ENCODE measurements at regions not wholly inside any gene's neighbourhood (a gene's known extent, or its start where the extent isn't known, plus 50 kb on each side); places are given as distances from the start of the nearest gene placed in this dataset.

GRCh38 chr4:18314731-18315130, 293.2 kb upstream of the LCORL start:
- no peak for TF ChIP-seq CTCF (IDR thresholded peaks at IDR 0.05; ENCODE audit: low read depth, low read length, missing control alignments)

GRCh38 chr4:18297684-18298083, 276.1 kb upstream of the LCORL start:
- no peak for DNase-seq (ENCODE audit: low read depth)
- H3K4me3 ChIP-seq (ENCODE audit: low read depth, low read length): no peak overlapping the region
- TF ChIP-seq CTCF (IDR thresholded peaks at IDR 0.05; ENCODE audit: low read depth, low read length, missing control alignments): no peak

More at GRCh38 chr4:18314731-18315130, 293.2 kb upstream of the LCORL start:
- DNase-seq (ENCODE audit: low read depth): no peak
- H3K4me3 ChIP-seq (ENCODE audit: low read depth, low read length): no peak overlapping the region

- H3K4me3 ChIP-seq (ENCODE audit: low read depth, low read length): no peak overlapping the region
- no peak for TF ChIP-seq CTCF (IDR thresholded peaks at IDR 0.05; ENCODE audit: low read depth, low read length, missing control alignments)
- no peak for DNase-seq (ENCODE audit: low read depth)
Measured at GRCh38 chr4:18296411-18296810, 274.9 kb upstream of the LCORL start.

- no peak for TF ChIP-seq CTCF (IDR thresholded peaks at IDR 0.05; ENCODE audit: low read depth, low read length, missing control alignments)
- no peak for DNase-seq (ENCODE audit: low read depth)
- H3K4me3 ChIP-seq (ENCODE audit: low read depth, low read length): no peak overlapping the region
Measured at GRCh38 chr4:18294846-18295245, 273.3 kb upstream of the LCORL start.

GRCh38 chr4:18294021-18294420, 272.5 kb upstream of the LCORL start:
- H3K4me3 ChIP-seq (ENCODE audit: low read depth, low read length): no peak overlapping the region

GRCh38 chr4:18292411-18292810, 270.9 kb upstream of the LCORL start:
- DNase-seq (ENCODE audit: low read depth): no peak
- no peak overlapping the region for H3K4me3 ChIP-seq (ENCODE audit: low read depth, low read length)
- TF ChIP-seq CTCF (IDR thresholded peaks at IDR 0.05; ENCODE audit: low read depth, low read length, missing control alignments): no peak

More at GRCh38 chr4:18294021-18294420, 272.5 kb upstream of the LCORL start:
- no peak for TF ChIP-seq CTCF (IDR thresholded peaks at IDR 0.05; ENCODE audit: low read depth, low read length, missing control alignments)
- DNase-seq (ENCODE audit: low read depth): no peak

- no peak for TF ChIP-seq CTCF (IDR thresholded peaks at IDR 0.05; ENCODE audit: low read depth, low read length, missing control alignments)
- DNase-seq (ENCODE audit: low read depth): no peak
- no peak overlapping the region for H3K4me3 ChIP-seq (ENCODE audit: low read depth, low read length)
Measured at GRCh38 chr4:18291981-18292380, 270.4 kb upstream of the LCORL start.

All from GM12864 (cell line).